HepG2 (cell line): ENCODE measurements at regions not wholly inside any gene's neighbourhood (a gene's known extent, or its start where the extent isn't known, plus 50 kb on each side); places are given as distances from the start of the nearest gene placed in this dataset.

Source experiments
- ATAC-seq: fragments of 200-7000 bp; cut with Tn5 transposase; 3 replicates; pipeline ENCODE4 v1.9.1; 2020; ENCODE audit warnings: mild to moderate bottlenecking, moderate library complexity
- BruUV-seq: library from RNA; stranded (reverse); fragments of 400-500 nt; replicated peaks from 2 replicates; lab custom pipeline; 2021; lab: Mats Ljungman, UMichigan
- CTCF ChIA-PET: fragments of 300-600 bp; formaldehyde crosslinking; extraction: SDS; loops from one replicate; lab custom pipeline; 2021; ENCODE audit warnings: low total read pairs, inconsistent platforms, low intra/inter-chr PET ratio; lab: Yijun Ruan, JAX
- POLR2A ChIA-PET: fragments of 350-600 bp; sonication (Branson Sonifier 250); formaldehyde crosslinking; loops from one replicate; lab custom pipeline; 2020; ENCODE audit warnings: antibody characterized with exemption, inconsistent platforms; lab: Yijun Ruan, JAX
- DNase-seq: peaks from one replicate; pipeline ENCODE4 v3.0.0-alpha.2; 2015; ENCODE audit warnings: low spot score
- FAIRE-seq: peaks from 3 replicates; lab custom pipeline; 2011; peaks lifted over from hg19 to GRCh38; lab: Jason Lieb, UNC
- H2AFZ ChIP-seq: one replicate; pipeline ENCODE4 v1.6.1; 2011; ENCODE audit warnings: low read length, inconsistent platforms
- H3K27ac ChIP-seq: fragments of 300-600 bp; 3 replicates; pipeline ENCODE4 v1.8.0; 2011; ENCODE audit warnings: mixed run types, mild to moderate bottlenecking, mixed read lengths, low read length, inconsistent platforms; ENCODE audit not compliant: insufficient read depth; ENCODE audit errors: extremely low read length
- H3K27me3 ChIP-seq, 2 experiments: fragments of 200-600 bp in 1 of 2; 2 replicates in 1 of 2; 3 replicates in 1 of 2; pipeline versions ENCODE4 v1.6.0 to v1.8.0; 2011; ENCODE audit warnings: low read length in 2 of 2, mild to moderate bottlenecking in 2 of 2, moderate library complexity in 2 of 2, inconsistent platforms in 1 of 2; ENCODE audit not compliant: insufficient read depth in 2 of 2, control insufficient read depth in 1 of 2
- H3K36me3 ChIP-seq, 2 experiments: fragments of 200-600 bp in 1 of 2; replicated peaks in 1 of 2; 2 replicates in 1 of 2; 3 replicates in 1 of 2; pipeline versions ENCODE4 v1.5.1 to v1.8.0; 2011; ENCODE audit warnings: low read length in 2 of 2, inconsistent platforms in 1 of 2; ENCODE audit not compliant: insufficient read depth in 2 of 2, control insufficient read depth in 1 of 2
- H3K4me1 ChIP-seq: 2 replicates; pipeline ENCODE4 v1.5.1; 2012; ENCODE audit warnings: low read length, inconsistent platforms; ENCODE audit not compliant: insufficient read depth
- H3K4me2 ChIP-seq: 2 replicates; pipeline ENCODE4 v1.6.0; 2011; ENCODE audit warnings: low read depth, low read length, inconsistent platforms
- H3K4me3 ChIP-seq, 3 experiments: fragments of 200-600 bp in 1 of 3; sonication (generic), shearing (Covaris generic) in 1 of 3; replicated peaks in 1 of 3; 2 replicates each; pipeline ENCODE4 v1.5.1; 2011 to 2016; ENCODE audit warnings: low read length in 3 of 3, inconsistent platforms in 2 of 3, low read depth in 2 of 3, mild to moderate bottlenecking in 2 of 3, control low read depth in 1 of 3, mixed read lengths in 1 of 3; ENCODE audit not compliant: insufficient read depth in 1 of 3
- H3K79me2 ChIP-seq: one replicate; pipeline ENCODE4 v1.6.1; 2011; ENCODE audit warnings: low read length, inconsistent platforms; ENCODE audit not compliant: insufficient read depth
- H3K9ac ChIP-seq: 2 replicates; pipeline ENCODE4 v1.6.0; 2011; ENCODE audit warnings: mild to moderate bottlenecking, low read depth, low read length, inconsistent platforms; ENCODE audit not compliant: insufficient read depth
- H3K9me3 ChIP-seq: 2 replicates; pipeline ENCODE4 v1.5.1; 2012; ENCODE audit warnings: mild to moderate bottlenecking, low read length
- H4K20me1 ChIP-seq: 2 replicates; pipeline ENCODE4 v1.6.0; 2011; ENCODE audit warnings: inconsistent platforms, mild to moderate bottlenecking, low read length, moderate library complexity; ENCODE audit not compliant: insufficient read depth
- HNRNPLL ChIP-seq: fragments of 200-400 bp; formaldehyde crosslinking; IDR thresholded peaks from 2 replicates; pipeline ENCODE4 v1.6.1; 2017; ENCODE audit warnings: mild to moderate bottlenecking, low read depth, low read length; ENCODE audit not compliant: poor library complexity, severe bottlenecking
- JARID2 ChIP-seq: sonication (generic); formaldehyde crosslinking; IDR thresholded peaks from 2 replicates; pipeline ENCODE4 v1.8.1; 2023; ENCODE audit warnings: missing genetic modification reagents, inconsistent platforms; ENCODE audit not compliant: insufficient replicate concordance
- RELA ChIP-seq: sonication (generic); formaldehyde crosslinking; IDR thresholded peaks from 2 replicates; pipeline ENCODE4 v1.4.0; 2020; ENCODE audit warnings: missing genetic modification reagents
- RXRB ChIP-seq: IDR thresholded peaks from 2 replicates; pipeline ENCODE4 v1.6.1; 2016; ENCODE audit warnings: borderline replicate concordance, missing genetic modification reagents, missing compliant biosample characterization
- SMAD3 ChIP-seq: sonication (generic); formaldehyde crosslinking; IDR thresholded peaks from 2 replicates; pipeline ENCODE4 v1.4.0; 2020; ENCODE audit warnings: missing genetic modification reagents
- TAF1 ChIP-seq: sonication (generic); formaldehyde crosslinking; IDR thresholded peaks from 2 replicates; pipeline ENCODE4 v1.4.0; 2020; ENCODE audit warnings: missing genetic modification reagents
- TBL1XR1 ChIP-seq: fragments of 150-350 bp; IDR thresholded peaks from 2 replicates; pipeline ENCODE4 v1.6.1; 2014; ENCODE audit warnings: borderline replicate concordance, low read length; ENCODE audit not compliant: partially characterized antibody
- ZC3H13 ChIP-seq: sonication (generic); formaldehyde crosslinking; IDR thresholded peaks from 2 replicates; pipeline ENCODE4 v1.8.1; 2023; ENCODE audit warnings: mild to moderate bottlenecking, missing genetic modification reagents, moderate library complexity
- ZKSCAN5 ChIP-seq: sonication (generic); formaldehyde crosslinking; IDR thresholded peaks from 2 replicates; pipeline ENCODE4 v1.5.1; 2020; ENCODE audit warnings: mild to moderate bottlenecking, missing genetic modification reagents
- ZNF224 ChIP-seq: sonication (generic); formaldehyde crosslinking; IDR thresholded peaks from 2 replicates; pipeline ENCODE4 v1.5.0; 2020; ENCODE audit warnings: mild to moderate bottlenecking, missing genetic modification reagents
- ZNF234 ChIP-seq: sonication (generic); formaldehyde crosslinking; conservative IDR thresholded peaks from 2 replicates; pipeline ENCODE4 v1.5.1; 2020; ENCODE audit warnings: mild to moderate bottlenecking, missing genetic modification reagents
- ZNF24 ChIP-seq: fragments of 450-650 bp; IDR thresholded peaks from 2 replicates; pipeline ENCODE4 v1.6.1; 2017; ENCODE audit warnings: antibody characterized with exemption, mild to moderate bottlenecking
- ZNF569 ChIP-seq: sonication (generic); formaldehyde crosslinking; IDR thresholded peaks from 2 replicates; pipeline ENCODE4 v1.5.0; 2020; ENCODE audit warnings: mild to moderate bottlenecking, missing genetic modification reagents, moderate library complexity, borderline replicate concordance
- ZNF570 ChIP-seq: sonication (generic); formaldehyde crosslinking; IDR thresholded peaks from 2 replicates; pipeline ENCODE4 v1.4.0; 2020; ENCODE audit warnings: mild to moderate bottlenecking, missing genetic modification reagents, borderline replicate concordance
- ZNF737 ChIP-seq: sonication (generic); formaldehyde crosslinking; IDR thresholded peaks from 2 replicates; pipeline ENCODE4 v1.5.0; 2020; ENCODE audit warnings: missing genetic modification reagents, mild to moderate bottlenecking, borderline replicate concordance
- WGBS: methylation state at CpG from one replicate; pipeline ENCODE4 v1.1.6; 2017; ENCODE audit warnings: low lambda C conversion rate; 5-methylcytosine and 5-hydroxymethylcytosine counted together
- in situ Hi-C: cut with HindIII; loops from 2 replicates; pipeline ENCODE4 v1.10.0; 2017; ENCODE audit warnings: low pct_unique_long_range_greater_than_20kb; ENCODE audit not compliant: extremely low pct_ligation_motif_present
- intact Hi-C: fragments of 100-400 bp; cut with micrococcal nuclease; formaldehyde crosslinking; loops from one replicate; pipeline ENCODE4 v1.10.0; 2022; ENCODE audit not compliant: unreplicated experiment
- TF ChIP-seq, protein P1 (sequence below): sonication (generic); formaldehyde crosslinking; IDR thresholded peaks from 2 replicates; pipeline ENCODE4 v1.4.0; 2020; ENCODE audit warnings: missing genetic modification reagents
- TF ChIP-seq, protein P2 (sequence below): sonication (generic); formaldehyde crosslinking; IDR thresholded peaks from 2 replicates; pipeline ENCODE4 v1.4.0; 2020; ENCODE audit warnings: missing genetic modification reagents
- TF ChIP-seq, protein P3 (sequence below): sonication (generic); formaldehyde crosslinking; IDR thresholded peaks from 2 replicates; pipeline ENCODE4 v1.4.0; 2020; ENCODE audit warnings: missing genetic modification reagents
- TF ChIP-seq, protein P4 (sequence below): sonication (generic); formaldehyde crosslinking; IDR thresholded peaks from 2 replicates; pipeline ENCODE4 v1.4.0; 2020; ENCODE audit warnings: mild to moderate bottlenecking, low read depth, missing genetic modification reagents

DNA sequence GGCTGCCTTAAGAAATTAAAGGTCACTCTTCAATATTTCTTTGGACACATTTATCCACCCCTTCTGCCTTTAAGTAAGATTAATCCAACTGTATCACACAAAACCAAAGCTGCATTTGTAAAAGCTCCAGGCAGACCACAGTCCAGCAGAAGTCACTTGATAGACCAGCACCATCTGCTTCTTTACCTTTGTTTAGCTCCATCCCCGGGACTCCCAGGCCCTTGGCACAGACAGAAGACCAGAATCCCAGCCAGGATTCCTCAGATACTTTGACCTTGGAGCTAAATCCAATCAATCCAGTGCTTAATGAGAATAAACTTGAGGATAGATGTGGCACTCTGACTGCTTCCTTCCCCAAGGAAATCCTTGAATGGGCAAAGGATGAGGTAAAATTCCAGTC lies 333.1 kb upstream of the RASGEF1B start:
- Histone ChIP-seq H3K27me3 (no peaks in the 10 kb centered on the region), H3K4me2 (no peak overlapping the region), H3K9ac (no peak overlapping the region), H3K9me3 (no peaks in the 10 kb centered on the region), H3K4me1 (no peaks in the 10 kb centered on the region), H4K20me1 (no peaks in the 10 kb centered on the region), H3K36me3 (no peaks in the 10 kb centered on the region), H3K4me3 (no peak overlapping the region), H2AFZ (no peak overlapping the region), H3K27ac (no peak overlapping the region), H3K79me2 (no peaks in the 10 kb centered on the region)
- FAIRE-seq (no peak), DNase-seq (no peak), ATAC-seq (no peak)
- CTCF ChIA-PET: no interaction called here
- WGBS: 0% methylated on average over 1 of the region's 1 CpG
- in situ Hi-C loops: no loop called here
- BruUV-seq: no TSS peak
- TF ChIP-seq, protein P1, sequence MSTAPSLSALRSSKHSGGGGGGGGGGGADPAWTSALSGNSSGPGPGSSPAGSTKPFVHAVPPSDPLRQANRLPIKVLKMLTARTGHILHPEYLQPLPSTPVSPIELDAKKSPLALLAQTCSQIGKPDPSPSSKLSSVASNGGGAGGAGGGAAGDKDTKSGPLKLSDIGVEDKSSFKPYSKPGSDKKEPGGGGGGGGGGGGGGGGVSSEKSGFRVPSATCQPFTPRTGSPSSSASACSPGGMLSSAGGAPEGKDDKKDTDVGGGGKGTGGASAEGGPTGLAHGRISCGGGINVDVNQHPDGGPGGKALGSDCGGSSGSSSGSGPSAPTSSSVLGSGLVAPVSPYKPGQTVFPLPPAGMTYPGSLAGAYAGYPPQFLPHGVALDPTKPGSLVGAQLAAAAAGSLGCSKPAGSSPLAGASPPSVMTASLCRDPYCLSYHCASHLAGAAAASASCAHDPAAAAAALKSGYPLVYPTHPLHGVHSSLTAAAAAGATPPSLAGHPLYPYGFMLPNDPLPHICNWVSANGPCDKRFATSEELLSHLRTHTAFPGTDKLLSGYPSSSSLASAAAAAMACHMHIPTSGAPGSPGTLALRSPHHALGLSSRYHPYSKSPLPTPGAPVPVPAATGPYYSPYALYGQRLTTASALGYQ: no peak
- TF ChIP-seq ZNF737 (CRISPR knock-in tag) (no peak), ZNF570 (CRISPR knock-in tag) (no peak), ZNF224 (CRISPR knock-in tag) (no peak), ZNF569 (CRISPR knock-in tag) (no peak), JARID2 (no peak), ZNF24 (no peak), ZNF234 (CRISPR knock-in tag) (no peak), TAF1 (no peak), SMAD3 (no peak), ZC3H13 (CRISPR knock-in tag) (no peak), HNRNPLL (no peak), ZKSCAN5 (CRISPR knock-in tag) (no peak), RXRB (CRISPR knock-in tag) (no peak), RELA (CRISPR knock-in tag) (no peak), TBL1XR1 (no peak)
- TF ChIP-seq, protein P2, sequence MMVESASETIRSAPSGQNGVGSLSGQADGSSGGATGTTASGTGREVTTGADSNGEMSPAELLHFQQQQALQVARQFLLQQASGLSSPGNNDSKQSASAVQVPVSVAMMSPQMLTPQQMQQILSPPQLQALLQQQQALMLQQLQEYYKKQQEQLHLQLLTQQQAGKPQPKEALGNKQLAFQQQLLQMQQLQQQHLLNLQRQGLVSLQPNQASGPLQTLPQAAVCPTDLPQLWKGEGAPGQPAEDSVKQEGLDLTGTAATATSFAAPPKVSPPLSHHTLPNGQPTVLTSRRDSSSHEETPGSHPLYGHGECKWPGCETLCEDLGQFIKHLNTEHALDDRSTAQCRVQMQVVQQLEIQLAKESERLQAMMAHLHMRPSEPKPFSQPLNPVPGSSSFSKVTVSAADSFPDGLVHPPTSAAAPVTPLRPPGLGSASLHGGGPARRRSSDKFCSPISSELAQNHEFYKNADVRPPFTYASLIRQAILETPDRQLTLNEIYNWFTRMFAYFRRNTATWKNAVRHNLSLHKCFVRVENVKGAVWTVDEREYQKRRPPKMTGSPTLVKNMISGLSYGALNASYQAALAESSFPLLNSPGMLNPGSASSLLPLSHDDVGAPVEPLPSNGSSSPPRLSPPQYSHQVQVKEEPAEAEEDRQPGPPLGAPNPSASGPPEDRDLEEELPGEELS (CRISPR knock-in tag): no peak
- TF ChIP-seq, protein P3, sequence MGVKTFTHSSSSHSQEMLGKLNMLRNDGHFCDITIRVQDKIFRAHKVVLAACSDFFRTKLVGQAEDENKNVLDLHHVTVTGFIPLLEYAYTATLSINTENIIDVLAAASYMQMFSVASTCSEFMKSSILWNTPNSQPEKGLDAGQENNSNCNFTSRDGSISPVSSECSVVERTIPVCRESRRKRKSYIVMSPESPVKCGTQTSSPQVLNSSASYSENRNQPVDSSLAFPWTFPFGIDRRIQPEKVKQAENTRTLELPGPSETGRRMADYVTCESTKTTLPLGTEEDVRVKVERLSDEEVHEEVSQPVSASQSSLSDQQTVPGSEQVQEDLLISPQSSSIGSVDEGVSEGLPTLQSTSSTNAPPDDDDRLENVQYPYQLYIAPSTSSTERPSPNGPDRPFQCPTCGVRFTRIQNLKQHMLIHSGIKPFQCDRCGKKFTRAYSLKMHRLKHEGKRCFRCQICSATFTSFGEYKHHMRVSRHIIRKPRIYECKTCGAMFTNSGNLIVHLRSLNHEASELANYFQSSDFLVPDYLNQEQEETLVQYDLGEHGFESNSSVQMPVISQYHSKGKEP (CRISPR knock-in tag): no peak
- TF ChIP-seq, protein P4, sequence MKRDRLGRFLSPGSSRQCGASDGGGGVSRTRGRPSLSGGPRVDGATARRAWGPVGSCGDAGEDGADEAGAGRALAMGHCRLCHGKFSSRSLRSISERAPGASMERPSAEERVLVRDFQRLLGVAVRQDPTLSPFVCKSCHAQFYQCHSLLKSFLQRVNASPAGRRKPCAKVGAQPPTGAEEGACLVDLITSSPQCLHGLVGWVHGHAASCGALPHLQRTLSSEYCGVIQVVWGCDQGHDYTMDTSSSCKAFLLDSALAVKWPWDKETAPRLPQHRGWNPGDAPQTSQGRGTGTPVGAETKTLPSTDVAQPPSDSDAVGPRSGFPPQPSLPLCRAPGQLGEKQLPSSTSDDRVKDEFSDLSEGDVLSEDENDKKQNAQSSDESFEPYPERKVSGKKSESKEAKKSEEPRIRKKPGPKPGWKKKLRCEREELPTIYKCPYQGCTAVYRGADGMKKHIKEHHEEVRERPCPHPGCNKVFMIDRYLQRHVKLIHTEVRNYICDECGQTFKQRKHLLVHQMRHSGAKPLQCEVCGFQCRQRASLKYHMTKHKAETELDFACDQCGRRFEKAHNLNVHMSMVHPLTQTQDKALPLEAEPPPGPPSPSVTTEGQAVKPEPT (CRISPR knock-in tag): no peak
- intact Hi-C loops: no loop called here
- POLR2A ChIA-PET: no interaction called here
